Amniotic epithelial cell (primary cell): ENCODE measurements at regions not wholly inside any gene's neighbourhood (a gene's known extent, or its start where the extent isn't known, plus 50 kb on each side); places are given as distances from the start of the nearest gene placed in this dataset.
"Not testable (repeated sequence)": the region's sequence is repeated elsewhere in the genome, so short reads cannot be mapped to it uniquely, and the experiment has no call there.

Source experiments
- DNase-seq: peaks from one replicate; pipeline ENCODE4 v3.0.0-alpha.2; 2010; ENCODE audit warnings: low read depth

GRCh38 chr2:242047963-242048362 lies 178.4 kb downstream of the RTP5 start:
- DNase-seq: no peak

DNA sequence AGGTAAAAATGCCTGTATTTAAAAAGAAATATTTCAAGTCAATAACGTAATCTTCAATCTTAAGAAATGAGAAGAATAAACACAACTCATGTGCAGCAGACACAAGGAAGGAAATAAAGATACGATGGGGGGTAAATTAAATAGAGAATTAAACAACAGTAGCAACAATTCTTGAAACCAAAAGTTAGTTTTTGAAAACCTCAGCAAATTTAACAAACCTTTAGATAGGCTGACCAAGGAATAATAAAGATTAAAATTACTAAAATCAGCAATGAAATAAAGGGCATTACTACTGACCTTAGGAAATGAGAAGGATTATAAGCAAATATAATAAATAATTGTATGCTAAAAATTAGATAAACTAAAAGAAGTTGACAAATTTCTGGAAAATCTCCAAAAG lies 178.9 kb downstream of the RTP5 start:
- no peak for DNase-seq

DNA sequence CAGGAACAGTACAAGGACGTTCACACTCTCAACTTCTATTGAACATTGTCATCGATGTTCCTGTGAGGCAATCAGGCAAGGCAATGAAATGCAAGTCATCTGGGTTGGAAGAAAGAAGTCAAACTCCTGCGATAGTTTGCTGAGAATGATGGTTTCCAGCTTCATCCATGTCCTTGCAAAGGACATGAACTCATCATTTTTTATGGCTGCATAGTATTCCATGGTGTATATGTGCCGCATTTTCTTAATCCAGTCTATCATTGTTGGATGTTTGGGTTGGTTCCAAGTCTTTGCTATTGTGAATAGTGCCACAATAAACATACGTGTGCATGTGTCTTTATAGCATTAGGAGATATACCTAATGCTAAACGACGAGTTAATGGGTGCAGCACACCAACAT lies 180.0 kb downstream of the RTP5 start:
- DNase-seq: not testable (repeated sequence)

DNA sequence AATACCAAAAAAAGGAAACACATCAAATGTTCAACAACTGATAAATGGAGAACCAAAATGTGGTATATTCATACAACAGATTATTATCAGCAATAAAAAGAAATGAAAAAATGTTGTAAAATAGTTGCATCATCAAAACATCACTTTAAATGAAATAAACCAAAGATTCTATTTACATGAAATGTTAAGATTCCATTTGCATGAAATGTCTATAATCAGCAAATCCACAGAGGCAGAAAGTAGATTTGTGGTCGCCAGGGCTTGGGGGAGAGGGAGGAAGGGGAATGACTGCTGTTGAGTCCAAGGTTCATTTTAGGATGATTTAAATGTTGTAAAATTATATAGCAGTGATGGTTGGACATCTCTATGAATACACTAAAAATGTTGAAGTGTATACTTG lies 181.9 kb downstream of the RTP5 start:
- DNase-seq: peak; percentile 35

GRCh38 chr2:242052421-242052820 lies 182.9 kb downstream of the RTP5 start:
- DNase-seq: no peak

DNA sequence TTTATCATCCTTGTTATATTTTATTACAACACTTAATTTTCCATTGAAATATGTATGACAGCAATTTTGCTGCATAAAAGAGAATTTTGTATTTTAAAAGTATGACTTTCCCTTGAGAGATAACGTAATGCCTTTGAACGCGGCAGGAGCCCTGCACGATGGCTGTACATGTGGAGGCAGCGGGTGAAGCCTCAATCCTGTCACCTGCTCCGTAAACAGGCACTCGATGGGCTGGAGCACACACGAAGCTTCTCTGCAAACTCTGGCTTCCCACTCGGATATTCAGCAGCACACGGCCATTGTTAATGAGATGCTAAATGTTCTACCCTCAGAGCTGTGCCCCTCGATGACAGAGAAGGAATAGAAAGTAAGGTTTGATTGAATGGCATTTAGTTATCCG lies 184.4 kb downstream of the RTP5 start:
- DNase-seq: no peak

DNA sequence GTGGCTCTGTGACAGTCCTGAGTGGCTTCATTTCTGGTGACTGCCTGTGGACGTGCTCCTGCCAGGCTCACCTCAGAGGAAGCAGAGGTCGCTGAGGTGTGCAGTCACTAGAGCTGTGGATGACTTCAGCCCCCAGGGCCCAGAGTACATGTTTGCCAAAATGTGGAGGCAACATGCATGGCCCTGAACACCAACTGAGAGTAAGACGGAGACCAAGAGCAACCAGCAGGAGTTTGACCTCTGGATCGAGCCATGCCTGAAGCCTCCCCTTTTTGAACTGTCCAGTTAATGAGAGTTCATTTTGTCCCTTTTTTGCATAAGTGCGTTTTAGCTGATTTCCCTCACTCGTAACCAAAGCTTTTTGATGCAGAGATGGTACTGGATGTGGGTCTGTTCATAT lies 184.9 kb downstream of the RTP5 start:
- DNase-seq: no peak

DNA sequence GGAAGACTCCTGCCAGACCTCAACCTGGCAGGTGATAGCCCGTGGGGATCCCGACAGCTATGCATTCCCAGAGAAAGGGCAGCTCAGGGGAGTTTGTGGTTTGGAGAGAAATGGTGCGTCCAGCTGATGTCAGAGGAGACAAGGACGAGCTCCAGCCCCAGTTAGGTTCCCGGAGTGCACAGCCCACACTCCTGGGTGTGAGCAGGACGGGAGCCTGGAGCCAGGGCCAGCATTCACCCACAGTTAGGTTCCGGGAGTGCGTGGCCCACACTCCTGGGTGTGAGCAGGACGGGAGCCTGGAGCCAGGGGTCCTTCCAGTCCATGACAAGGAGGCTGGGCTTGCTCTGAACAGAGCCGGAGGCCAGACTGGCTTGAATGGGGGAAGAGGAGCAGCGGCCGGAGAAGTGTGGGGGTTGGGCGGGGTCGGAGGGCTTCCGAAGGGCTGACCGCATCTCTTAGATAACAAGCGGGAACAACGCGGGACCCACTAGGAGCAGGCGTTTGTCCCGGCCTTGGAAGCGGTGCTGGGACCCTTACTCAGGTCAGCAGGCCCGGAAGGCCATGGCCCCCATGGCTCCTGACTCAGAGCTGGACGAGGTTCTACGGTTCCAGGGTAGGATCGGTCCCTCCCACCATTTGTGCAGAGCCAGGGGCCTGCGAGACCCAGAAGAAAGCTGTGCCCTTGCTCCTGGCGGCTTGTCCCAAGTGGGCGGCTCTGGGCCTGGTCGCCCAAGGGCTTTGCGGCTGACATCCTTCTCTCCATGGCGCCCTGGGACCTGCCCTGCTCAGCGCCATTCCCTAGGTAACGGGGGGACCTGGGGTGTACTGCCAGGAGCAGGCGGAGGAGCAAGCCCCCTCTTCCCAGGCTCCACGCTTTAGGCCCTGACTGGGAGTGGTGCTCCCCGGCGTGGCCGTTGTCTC lies 185.6 kb downstream of the RTP5 start:
- DNase-seq: no peak

DNA sequence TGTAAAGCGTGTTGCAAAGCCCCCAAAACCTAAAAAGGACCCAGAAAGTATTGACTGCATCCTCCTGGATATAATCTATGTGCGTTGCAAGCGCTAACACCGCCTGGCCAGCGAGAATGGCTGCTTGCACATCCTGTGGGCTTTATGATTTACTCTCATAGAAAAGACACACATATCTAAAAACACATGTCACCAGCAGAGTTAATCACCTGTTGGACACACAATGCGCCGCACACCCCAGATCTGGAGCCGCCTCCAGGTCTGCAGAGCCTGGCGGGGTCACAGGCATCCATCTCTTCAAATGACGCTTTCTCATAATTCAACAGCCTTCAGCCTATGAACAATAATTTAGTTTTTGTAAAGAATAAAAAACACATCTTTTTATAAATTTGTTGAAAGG lies 186.5 kb downstream of the RTP5 start:
- DNase-seq: no peak

GRCh38 chr2:242056785-242057184 lies 187.3 kb downstream of the RTP5 start:
- no peak for DNase-seq

DNA sequence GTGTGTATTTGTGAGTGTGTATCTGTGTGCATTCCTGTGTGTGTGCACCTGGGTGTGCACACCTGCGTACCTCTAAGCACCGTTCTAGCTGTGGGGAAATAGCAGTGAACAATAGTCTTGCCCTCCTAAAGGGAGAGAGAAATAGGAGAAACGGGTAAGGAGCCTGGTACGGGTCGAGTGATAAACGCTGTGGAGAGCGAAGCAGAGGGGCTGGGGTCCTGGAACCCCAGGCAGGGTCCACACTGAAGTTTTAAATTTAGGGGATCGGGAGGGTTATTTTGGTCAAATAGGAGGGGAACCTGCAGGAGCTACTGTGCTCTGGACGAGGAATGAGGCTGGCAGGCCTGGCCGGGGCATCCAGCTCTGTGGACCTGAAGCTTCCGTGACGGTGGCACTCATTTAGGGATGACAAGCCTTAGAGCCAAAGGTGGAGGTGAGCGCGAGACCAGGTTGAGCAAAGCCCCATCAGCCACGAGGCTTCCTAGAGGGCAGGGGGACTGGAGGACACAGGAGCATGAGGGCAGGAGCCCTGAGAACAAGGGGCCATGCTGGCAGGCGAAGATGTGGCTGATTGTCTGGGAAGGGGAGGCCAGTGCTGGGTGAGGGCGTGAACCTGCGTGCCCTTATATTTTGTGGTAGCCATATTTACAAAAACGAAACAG lies 188.0 kb downstream of the RTP5 start:
- DNase-seq: no peak

DNA sequence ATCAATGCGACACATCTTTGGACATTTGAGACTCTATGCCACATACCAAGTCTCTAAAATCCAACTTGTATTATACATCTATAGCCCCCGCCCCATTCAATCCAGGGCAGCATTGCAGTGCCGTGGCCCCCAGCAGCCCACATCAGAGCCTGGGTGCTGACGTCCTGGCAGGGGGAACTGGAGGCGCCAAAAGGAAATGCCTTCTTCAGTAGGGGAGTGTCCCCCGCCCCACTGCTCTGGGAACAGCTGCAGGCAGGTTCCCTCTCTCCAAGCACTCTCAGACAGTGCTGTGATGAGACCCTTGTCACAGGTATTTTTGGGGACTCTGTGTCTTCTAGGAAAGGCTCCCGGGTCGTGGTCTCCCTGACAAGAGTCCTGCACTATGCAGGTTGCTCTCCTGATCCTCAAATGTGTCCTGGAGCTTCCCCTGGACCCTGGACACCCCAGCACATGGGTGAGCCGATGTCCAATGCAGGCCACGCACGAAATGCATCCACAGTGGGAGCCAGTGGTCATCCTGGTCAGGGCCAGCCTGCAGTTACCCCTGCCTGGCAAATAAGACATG lies 188.7 kb downstream of the RTP5 start:
- DNase-seq: no peak

DNA sequence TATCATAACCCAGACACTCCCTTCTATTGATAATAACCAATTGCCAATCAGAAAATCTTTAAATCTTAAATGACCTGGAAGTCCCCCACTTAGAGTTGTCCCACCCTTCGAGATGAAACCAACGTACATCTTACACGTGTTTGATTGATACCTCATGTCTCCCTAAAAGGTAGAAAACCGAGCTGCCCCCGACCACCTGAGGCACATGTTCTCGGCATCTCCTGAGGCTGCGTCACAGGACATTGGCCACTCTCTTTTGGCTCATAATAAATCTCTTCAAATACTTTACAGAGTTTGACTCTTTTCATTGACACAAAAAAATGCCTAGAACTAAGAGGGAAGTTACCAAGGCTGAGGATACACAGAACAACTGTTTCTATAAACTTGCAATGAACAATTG lies 190.0 kb downstream of the RTP5 start:
- DNase-seq: no peak

- DNase-seq: peak; percentile 77
Measured at GRCh38 chr2:242060212-242060835, 190.8 kb downstream of the RTP5 start.

DNA sequence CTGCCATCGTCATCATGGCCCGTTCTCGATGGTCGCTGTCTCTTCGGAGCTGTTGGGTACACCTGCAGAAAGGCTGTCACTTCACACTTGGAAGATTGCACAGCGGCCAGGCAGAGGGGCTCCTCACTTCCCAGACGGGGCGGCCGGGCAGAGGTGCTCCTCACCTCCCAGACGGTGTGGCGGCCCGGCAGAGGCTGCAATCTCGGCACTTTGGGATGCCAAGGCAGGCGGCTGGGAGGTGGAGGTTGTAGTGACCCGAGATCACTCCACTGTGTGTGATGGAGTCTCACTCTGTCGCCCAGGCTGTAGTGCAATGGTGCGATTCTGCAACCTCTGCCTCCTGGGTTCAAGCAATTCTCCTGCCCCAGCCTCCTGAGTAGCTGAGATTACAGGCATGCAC lies 192.4 kb downstream of the RTP5 start:
- not testable (repeated sequence) for DNase-seq

DNA sequence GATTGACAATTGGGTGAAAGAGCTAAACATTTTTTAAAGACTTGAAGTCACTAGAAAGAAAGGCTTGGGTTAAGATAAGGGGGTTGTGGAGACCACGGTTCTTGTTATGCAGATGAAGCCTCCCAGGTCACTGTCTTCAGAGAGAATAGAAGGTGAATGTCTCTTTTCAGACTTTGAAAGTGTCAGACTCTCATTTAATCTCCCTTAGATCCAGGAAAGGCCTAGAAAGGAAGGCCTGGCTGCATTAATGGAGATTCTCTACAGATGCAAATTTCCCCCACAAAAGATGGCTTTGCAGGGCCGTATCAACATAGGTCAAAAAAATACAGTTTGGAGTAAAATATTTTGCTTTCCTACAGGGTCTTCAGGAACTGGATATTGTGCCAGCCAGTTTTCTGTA lies 193.9 kb downstream of the RTP5 start:
- no peak for DNase-seq

GRCh38 chr2:242063850-242064249 lies 194.3 kb downstream of the RTP5 start:
- DNase-seq: no peak

GRCh38 chr2:242064364-242065250 lies 195.1 kb downstream of the RTP5 start:
- no peak for DNase-seq

GRCh38 chr2:242065426-242065825 lies 195.9 kb downstream of the RTP5 start:
- DNase-seq: no peak

DNA sequence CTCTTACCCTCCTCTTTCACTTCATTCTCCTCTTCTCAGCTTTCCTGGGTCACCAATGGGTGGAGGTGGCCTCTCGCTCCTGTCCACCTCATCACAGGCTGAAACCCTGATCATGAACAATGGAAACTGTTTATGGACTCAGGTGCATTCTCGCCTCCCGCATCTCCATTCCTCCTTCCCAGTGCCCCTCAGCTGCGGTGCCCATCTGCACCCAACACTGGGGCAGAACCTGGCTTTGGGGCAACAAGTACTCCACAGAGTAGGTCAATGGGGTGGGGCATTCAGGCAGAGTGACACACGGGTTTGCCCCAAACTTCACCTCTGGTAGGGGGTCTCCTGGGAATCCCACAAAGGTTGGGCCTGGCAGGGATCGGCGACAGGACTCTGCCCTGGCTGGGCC lies 199.5 kb downstream of the RTP5 start:
- no peak for DNase-seq

DNA sequence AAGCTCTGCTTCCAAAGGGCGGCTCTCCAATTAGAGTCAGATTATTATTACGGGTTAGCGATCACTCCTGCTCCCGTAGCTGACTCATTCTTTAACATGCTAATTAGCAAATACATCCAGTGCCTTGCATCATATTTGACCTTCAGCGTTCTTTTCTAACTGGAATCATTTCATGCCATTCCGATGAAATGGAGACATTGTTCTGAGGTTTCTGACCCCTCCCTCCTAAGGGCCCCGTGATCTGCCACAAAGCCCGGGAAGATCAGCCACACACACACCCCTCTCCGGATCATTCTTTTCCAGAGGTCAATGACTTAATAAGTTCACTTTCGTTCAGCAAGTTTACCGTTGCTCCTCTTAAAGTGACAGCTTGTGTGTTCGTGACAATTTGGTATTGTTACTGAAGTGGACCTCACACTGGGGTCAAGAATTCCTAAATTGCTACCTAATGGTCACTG lies 200.4 kb downstream of the RTP5 start:
- peak; percentile 64 for DNase-seq

GRCh38 chr2:242070726-242071125 lies 201.2 kb downstream of the RTP5 start:
- not testable (repeated sequence) for DNase-seq
